ENCODE measurements at regions not wholly inside any gene's neighbourhood (a gene's known extent, or its start where the extent isn't known, plus 50 kb on each side); places are given as distances from the start of the nearest gene placed in this dataset.

DNA sequence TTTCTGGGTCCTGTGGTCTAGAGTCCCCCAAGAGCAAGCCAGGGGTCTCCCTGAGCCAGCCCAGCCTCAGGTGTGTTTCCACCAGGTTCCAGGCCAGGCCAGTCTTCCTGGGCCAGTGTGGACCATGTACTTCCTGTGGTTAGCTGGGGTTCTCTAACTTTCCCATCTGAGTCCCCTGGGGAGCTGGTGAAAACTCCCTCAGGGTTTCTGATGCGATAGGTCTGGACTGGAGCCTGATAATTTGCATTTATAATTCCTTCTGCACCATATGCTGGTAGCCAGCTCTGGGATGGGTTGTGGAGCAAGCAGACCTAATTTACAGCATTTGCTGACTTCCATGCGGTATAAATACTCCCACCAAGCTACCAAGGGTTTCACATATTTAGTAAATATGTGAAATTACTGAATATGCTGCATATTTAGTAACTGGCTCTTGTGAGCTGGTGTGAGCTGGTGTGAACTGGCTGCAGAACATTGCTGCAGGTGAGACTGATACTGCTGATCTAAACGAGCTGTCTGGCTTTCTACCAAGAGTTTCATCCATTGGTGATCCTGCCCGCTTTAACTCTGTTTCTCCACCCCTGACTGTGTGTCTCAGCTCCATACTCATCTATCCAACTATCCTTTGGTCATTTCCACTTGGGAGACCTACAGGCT, 62.6 kb downstream of the RIN2 start:
- TF ChIP-seq, protein P1, sequence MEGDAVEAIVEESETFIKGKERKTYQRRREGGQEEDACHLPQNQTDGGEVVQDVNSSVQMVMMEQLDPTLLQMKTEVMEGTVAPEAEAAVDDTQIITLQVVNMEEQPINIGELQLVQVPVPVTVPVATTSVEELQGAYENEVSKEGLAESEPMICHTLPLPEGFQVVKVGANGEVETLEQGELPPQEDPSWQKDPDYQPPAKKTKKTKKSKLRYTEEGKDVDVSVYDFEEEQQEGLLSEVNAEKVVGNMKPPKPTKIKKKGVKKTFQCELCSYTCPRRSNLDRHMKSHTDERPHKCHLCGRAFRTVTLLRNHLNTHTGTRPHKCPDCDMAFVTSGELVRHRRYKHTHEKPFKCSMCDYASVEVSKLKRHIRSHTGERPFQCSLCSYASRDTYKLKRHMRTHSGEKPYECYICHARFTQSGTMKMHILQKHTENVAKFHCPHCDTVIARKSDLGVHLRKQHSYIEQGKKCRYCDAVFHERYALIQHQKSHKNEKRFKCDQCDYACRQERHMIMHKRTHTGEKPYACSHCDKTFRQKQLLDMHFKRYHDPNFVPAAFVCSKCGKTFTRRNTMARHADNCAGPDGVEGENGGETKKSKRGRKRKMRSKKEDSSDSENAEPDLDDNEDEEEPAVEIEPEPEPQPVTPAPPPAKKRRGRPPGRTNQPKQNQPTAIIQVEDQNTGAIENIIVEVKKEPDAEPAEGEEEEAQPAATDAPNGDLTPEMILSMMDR (IDR thresholded peaks at IDR 0.05) = no peak
- no peak for TF ChIP-seq POLR2A (IDR thresholded peaks at IDR 0.05)
- DNase-seq (ENCODE audit: low spot score in 2 of 2) = no peak
- no peak overlapping the region for H3K4me3 ChIP-seq (ENCODE audit: low read depth, poor library complexity, severe bottlenecking)
- intact Hi-C loops (cut with DNase I; ENCODE audit: low total_unique reads) = no loop called here
- WGBS, 2 donors = 62 to 79% methylated on average over 4 of the region's 4 CpGs

DNA sequence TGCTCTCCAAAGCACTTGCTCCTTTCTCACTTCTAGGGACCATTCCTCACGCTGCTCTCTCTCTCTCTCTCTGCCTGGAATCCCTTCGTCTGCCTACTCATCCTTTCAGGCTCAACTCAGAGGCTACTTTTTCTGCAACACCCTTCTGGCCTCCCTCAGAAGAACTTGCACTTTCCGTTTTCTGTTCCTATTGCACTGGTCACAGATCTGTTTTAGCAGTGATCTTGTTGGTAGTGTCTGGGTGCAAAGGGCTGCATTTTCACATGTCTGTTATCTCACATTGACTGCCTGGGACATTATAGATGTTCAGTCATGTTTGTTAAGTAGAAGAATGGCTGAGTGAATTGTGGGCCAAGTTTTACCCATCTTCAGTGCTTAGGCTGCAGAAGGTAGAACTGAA, 63.5 kb downstream of the RIN2 start:
- intact Hi-C loops (cut with DNase I; ENCODE audit: low total_unique reads) = no loop called here
- TF ChIP-seq, protein P1 (IDR thresholded peaks at IDR 0.05) = no peak
- no peak for TF ChIP-seq POLR2A (IDR thresholded peaks at IDR 0.05)
- no peak for DNase-seq (ENCODE audit: low spot score in 2 of 2)
- H3K4me3 ChIP-seq (ENCODE audit: low read depth, poor library complexity, severe bottlenecking) = no peak overlapping the region
- whole genome bisulfite sequencing, 2 donors = 93 to 95% methylated on average over 3 of the region's 3 CpGs

DNA sequence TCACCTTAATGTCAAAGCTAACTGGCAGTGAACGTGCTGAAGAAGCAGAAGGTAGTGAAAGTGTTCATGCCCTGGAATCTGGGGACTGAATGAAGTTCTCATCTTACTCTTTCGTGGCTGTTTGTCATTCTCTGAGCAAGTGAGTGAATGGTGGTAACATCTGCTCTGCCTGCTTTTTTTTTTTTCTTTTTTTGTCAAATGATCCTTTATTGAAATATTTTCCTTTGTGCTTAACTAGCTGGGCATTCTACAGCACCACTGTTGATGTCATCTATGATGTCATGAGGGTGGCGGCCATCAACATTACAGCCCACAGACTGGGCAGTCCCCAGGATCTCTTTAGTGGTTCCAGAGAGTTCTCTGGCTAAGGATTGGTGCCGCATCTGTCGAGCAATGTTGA, 65.2 kb downstream of the RIN2 start:
- intact Hi-C loops (cut with DNase I; ENCODE audit: low total_unique reads) = no loop called here
- WGBS, 2 donors = 85 to 86% methylated on average over 5 of the region's 5 CpGs
- TF ChIP-seq, protein P1 (IDR thresholded peaks at IDR 0.05) = no peak
- no peak for TF ChIP-seq POLR2A (IDR thresholded peaks at IDR 0.05)
- no peak for DNase-seq (ENCODE audit: low spot score in 2 of 2)
- no peak overlapping the region for H3K4me3 ChIP-seq (ENCODE audit: low read depth, poor library complexity, severe bottlenecking)

DNA sequence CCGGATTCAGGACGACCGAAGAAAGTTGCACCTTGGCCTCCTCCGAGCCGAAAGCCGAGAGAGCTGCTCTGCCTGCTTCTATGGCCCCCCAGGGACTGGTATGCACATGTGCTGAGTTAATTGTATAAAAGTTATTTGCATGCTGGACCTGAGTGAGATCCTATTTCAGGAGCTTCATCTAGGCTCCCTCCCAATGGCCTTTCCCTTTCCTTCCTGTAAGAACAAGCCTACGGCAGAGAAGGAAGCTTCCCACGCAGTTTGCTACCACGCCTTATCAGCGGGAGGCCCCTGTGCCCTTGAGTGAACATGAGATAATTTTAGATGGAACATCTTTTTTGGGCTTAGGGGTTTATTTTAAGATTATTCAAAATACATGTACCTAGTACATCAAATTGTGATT, 65.9 kb downstream of the RIN2 start:
- TF ChIP-seq, protein P1 (IDR thresholded peaks at IDR 0.05) = no peak
- no peak for TF ChIP-seq POLR2A (IDR thresholded peaks at IDR 0.05)
- DNase-seq (ENCODE audit: low spot score in 2 of 2) = no peak
- intact Hi-C loops (cut with DNase I; ENCODE audit: low total_unique reads) = no loop called here
- 49 to 62% methylated on average over 10 of the region's 10 CpGs for WGBS, 2 donors
- no peak overlapping the region for H3K4me3 ChIP-seq (ENCODE audit: low read depth, poor library complexity, severe bottlenecking)

DNA sequence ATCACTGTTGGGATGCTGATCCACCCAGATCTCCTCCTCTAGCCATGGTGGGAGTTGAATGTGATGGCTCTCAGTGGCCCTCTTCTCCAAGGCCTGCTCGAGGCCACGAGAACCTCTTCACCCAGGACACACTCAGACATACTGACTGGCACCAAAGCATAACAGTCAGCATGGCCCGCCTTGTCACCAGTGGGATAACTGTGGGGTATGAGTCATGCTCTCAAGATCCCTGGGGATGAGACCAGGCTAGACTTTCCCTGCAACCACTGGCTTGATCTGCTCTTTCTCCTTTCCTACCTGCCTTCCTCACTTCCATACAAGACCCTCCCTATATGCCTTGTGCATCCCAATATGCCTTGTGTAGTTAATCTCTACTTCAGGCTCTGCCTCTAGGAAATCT, 66.8 kb downstream of the RIN2 start:
- intact Hi-C loops (cut with DNase I; ENCODE audit: low total_unique reads) = no loop called here
- DNase-seq (ENCODE audit: low spot score in 2 of 2) = no peak
- no peak for TF ChIP-seq POLR2A (IDR thresholded peaks at IDR 0.05)
- TF ChIP-seq, protein P1 (IDR thresholded peaks at IDR 0.05) = no peak
- no peak overlapping the region for H3K4me3 ChIP-seq (ENCODE audit: low read depth, poor library complexity, severe bottlenecking)
- 95 to 96% methylated on average over 3 of the region's 3 CpGs for WGBS, 2 donors
